Immature natural killer cell (primary cell): ENCODE measurements at regions not wholly inside any gene's neighbourhood (a gene's known extent, or its start where the extent isn't known, plus 50 kb on each side); places are given as distances from the start of the nearest gene placed in this dataset.
"Not testable (repeated sequence)": the region's sequence is repeated elsewhere in the genome, so short reads cannot be mapped to it uniquely, and the experiment has no call there.

Experiments used
- DNase-seq, 3 donors: peaks; one replicate each; pipeline ENCODE4 v3.0.0; 2022; ENCODE audit warnings: mixed read lengths in 1 of 3
- H3K27ac Mint-ChIP-seq, 6 donors: one replicate each; pipeline ENCODE4 v1.8.0; 2020; ENCODE audit warnings: mixed read lengths in 6 of 6, mild to moderate bottlenecking in 5 of 6, inconsistent platforms in 4 of 6, moderate library complexity in 3 of 6
- H3K27me3 Mint-ChIP-seq, 3 donors: one replicate each; pipeline ENCODE4 v1.8.0; 2020 to 2021; ENCODE audit warnings: low read depth in 3 of 3, mild to moderate bottlenecking in 3 of 3, mixed read lengths in 3 of 3, moderate library complexity in 3 of 3, inconsistent platforms in 1 of 3
- H3K36me3 Mint-ChIP-seq, 3 donors: one replicate each; pipeline ENCODE4 v1.8.0; 2020; ENCODE audit warnings: mixed read lengths in 3 of 3, inconsistent platforms in 2 of 3, mild to moderate bottlenecking in 2 of 3
- H3K4me1 Mint-ChIP-seq, 2 donors: one replicate each; pipeline ENCODE4 v1.8.0; 2020; ENCODE audit warnings: inconsistent platforms in 2 of 2, mild to moderate bottlenecking in 2 of 2, mixed read lengths in 2 of 2, moderate library complexity in 1 of 2
- H3K4me3 Mint-ChIP-seq, 5 donors: one replicate each; pipeline ENCODE4 v1.8.0; 2020; ENCODE audit warnings: mild to moderate bottlenecking in 5 of 5, mixed read lengths in 5 of 5, inconsistent platforms in 3 of 5, moderate library complexity in 3 of 5
- H3K9me3 Mint-ChIP-seq, 6 donors: one replicate each; pipeline ENCODE4 v1.8.0; 2020; ENCODE audit warnings: mild to moderate bottlenecking in 6 of 6, mixed read lengths in 6 of 6, inconsistent platforms in 4 of 6, moderate library complexity in 3 of 6

GRCh38 chr21:25464275-25464674 lies 143.0 kb downstream of the MRPL39 start:
- no peaks in the 10 kb centered on the region for H3K36me3 Mint-ChIP-seq
- H3K4me3 Mint-ChIP-seq, result no peak overlapping the region
- peaks cover 0 to 3% (median 0%) of the 10 kb centered on the region in 6 donors for H3K9me3 Mint-ChIP-seq
- peaks cover 0 to 3% (median 0%) of the 10 kb centered on the region in 3 donors for H3K27me3 Mint-ChIP-seq
- no peaks in the 10 kb centered on the region for H3K4me1 Mint-ChIP-seq
- no peak for DNase-seq
- no peak overlapping the region for H3K27ac Mint-ChIP-seq

- H3K9me3 Mint-ChIP-seq, result peaks cover 0 to 3% (median 0%) of the 10 kb centered on the region in 6 donors
- H3K27ac Mint-ChIP-seq, result no peak overlapping the region
- no peak for DNase-seq
- no peaks in the 10 kb centered on the region for H3K36me3 Mint-ChIP-seq
- peaks cover 0 to 3% (median 0%) of the 10 kb centered on the region in 3 donors for H3K27me3 Mint-ChIP-seq
- peaks cover under 1 to 9% of the 10 kb centered on the region in 2 donors for H3K4me1 Mint-ChIP-seq
- no peak overlapping the region for H3K4me3 Mint-ChIP-seq
Measured at GRCh38 chr21:25462517-25462971, 144.7 kb downstream of the MRPL39 start.

GRCh38 chr21:25461725-25462124 lies 145.6 kb downstream of the MRPL39 start:
- H3K9me3 Mint-ChIP-seq, result peaks cover 0 to 3% (median 0%) of the 10 kb centered on the region in 6 donors
- H3K27me3 Mint-ChIP-seq, result no peaks in the 10 kb centered on the region
- no peak for DNase-seq
- H3K4me3 Mint-ChIP-seq, result no peak overlapping the region
- no peak overlapping the region for H3K27ac Mint-ChIP-seq
- peaks cover 7 to 17% of the 10 kb centered on the region in 2 donors for H3K4me1 Mint-ChIP-seq
- H3K36me3 Mint-ChIP-seq, result no peaks in the 10 kb centered on the region

- Mint-ChIP-seq H3K9me3 (peaks cover 0 to 3% (median 0%) of the 10 kb centered on the region in 6 donors), H3K4me3 (no peak overlapping the region), H3K36me3 (no peaks in the 10 kb centered on the region), H3K27me3 (no peaks in the 10 kb centered on the region), H3K27ac (no peak overlapping the region), H3K4me1 (peaks cover 10 to 20% of the 10 kb centered on the region in 2 donors)
- no peak for DNase-seq
Measured at GRCh38 chr21:25459993-25460392, 147.3 kb downstream of the MRPL39 start.

- Mint-ChIP-seq H3K27ac (peak overlapping the region in 2 of 6 donors; percentile 8), H3K27me3 (no peaks in the 10 kb centered on the region), H3K4me1 (peaks cover 10 to 20% of the 10 kb centered on the region in 2 donors), H3K9me3 (peaks cover 0 to 3% (median 0%) of the 10 kb centered on the region in 6 donors), H3K36me3 (no peaks in the 10 kb centered on the region), H3K4me3 (no peak overlapping the region)
- no peak for DNase-seq
Measured at GRCh38 chr21:25459365-25459764, 147.9 kb downstream of the MRPL39 start.

GRCh38 chr21:25458484-25458883 lies 148.8 kb downstream of the MRPL39 start:
- DNase-seq, result no peak
- no peaks in the 10 kb centered on the region for H3K36me3 Mint-ChIP-seq
- H3K4me1 Mint-ChIP-seq, result peaks cover 10 to 20% of the 10 kb centered on the region in 2 donors
- no peaks in the 10 kb centered on the region for H3K27me3 Mint-ChIP-seq
- peaks cover 0 to 3% (median 0%) of the 10 kb centered on the region in 6 donors for H3K9me3 Mint-ChIP-seq
- peak overlapping the region in 1 of 5 donors; percentile 2 for H3K4me3 Mint-ChIP-seq
- H3K27ac Mint-ChIP-seq, result peak overlapping the region; percentile 20 to 65 (median 58)

- DNase-seq, result no peak
- H3K27ac Mint-ChIP-seq, result peak overlapping the region in 1 of 6 donors; percentile 84
- H3K9me3 Mint-ChIP-seq, result peaks cover 0 to 3% (median 0%) of the 10 kb centered on the region in 6 donors
- no peak overlapping the region for H3K4me3 Mint-ChIP-seq
- no peaks in the 10 kb centered on the region for H3K27me3 Mint-ChIP-seq
- peaks cover 10 to 20% of the 10 kb centered on the region in 2 donors for H3K4me1 Mint-ChIP-seq
- H3K36me3 Mint-ChIP-seq, result no peaks in the 10 kb centered on the region
Measured at GRCh38 chr21:25457946-25458345, 149.3 kb downstream of the MRPL39 start.

- Mint-ChIP-seq H3K4me1 (peaks cover 10 to 20% of the 10 kb centered on the region in 2 donors), H3K36me3 (no peaks in the 10 kb centered on the region), H3K27ac (peak overlapping the region; percentile 84 to 94 (median 91)), H3K9me3 (peaks cover 0 to 3% (median 0%) of the 10 kb centered on the region in 6 donors), H3K27me3 (no peaks in the 10 kb centered on the region), H3K4me3 (peak overlapping the region; percentile 71 to 83 (median 80))
- peak; percentile 40 to 52 (median 51) for DNase-seq
Measured at GRCh38 chr21:25457411-25457810, 149.9 kb downstream of the MRPL39 start.

- peaks cover 0 to 3% (median 0%) of the 10 kb centered on the region in 6 donors for H3K9me3 Mint-ChIP-seq
- no peaks in the 10 kb centered on the region for H3K36me3 Mint-ChIP-seq
Measured at GRCh38 chr21:25456672-25457071, 150.6 kb downstream of the MRPL39 start.

GRCh38 chr21:25453524-25453923 lies 153.8 kb downstream of the MRPL39 start:
- no peaks in the 10 kb centered on the region for H3K36me3 Mint-ChIP-seq
- H3K27ac Mint-ChIP-seq, result no peak overlapping the region
- no peak overlapping the region for H3K4me3 Mint-ChIP-seq
- no peak for DNase-seq
- no peaks in the 10 kb centered on the region for H3K27me3 Mint-ChIP-seq
- H3K9me3 Mint-ChIP-seq, result no peaks in the 10 kb centered on the region
- H3K4me1 Mint-ChIP-seq, result peaks cover 10 to 16% of the 10 kb centered on the region in 2 donors

More at GRCh38 chr21:25456672-25457071, 150.6 kb downstream of the MRPL39 start:
- no peak for DNase-seq
- Mint-ChIP-seq H3K27ac (peak overlapping the region; percentile 34 to 84 (median 77)), H3K4me3 (peak overlapping the region in 1 of 5 donors; percentile 56), H3K4me1 (peaks cover 10 to 20% of the 10 kb centered on the region in 2 donors), H3K27me3 (no peaks in the 10 kb centered on the region)

- H3K9me3 Mint-ChIP-seq, result no peaks in the 10 kb centered on the region
- no peak for DNase-seq
- H3K27ac Mint-ChIP-seq, result no peak overlapping the region
- H3K36me3 Mint-ChIP-seq, result no peaks in the 10 kb centered on the region
- no peaks in the 10 kb centered on the region for H3K4me1 Mint-ChIP-seq
- no peak overlapping the region for H3K4me3 Mint-ChIP-seq
- no peaks in the 10 kb centered on the region for H3K27me3 Mint-ChIP-seq
Measured at GRCh38 chr21:25449950-25450349, 157.3 kb downstream of the MRPL39 start.

- DNase-seq, result no peak
Measured at GRCh38 chr21:25441835-25442234, 165.4 kb downstream of the MRPL39 start.

GRCh38 chr21:25437465-25437864 lies 169.8 kb downstream of the MRPL39 start:
- H3K4me1 Mint-ChIP-seq, H3K27ac Mint-ChIP-seq, H3K9me3 Mint-ChIP-seq, H3K27me3 Mint-ChIP-seq, H3K36me3 Mint-ChIP-seq, DNase-seq, H3K4me3 Mint-ChIP-seq: not testable (repeated sequence)

More at GRCh38 chr21:25441835-25442234, 165.4 kb downstream of the MRPL39 start:
- Mint-ChIP-seq H3K36me3 (no peaks in the 10 kb centered on the region), H3K4me3 (no peak overlapping the region), H3K27me3 (peaks cover 0 to 1% (median 0%) of the 10 kb centered on the region in 3 donors), H3K4me1 (no peaks in the 10 kb centered on the region), H3K9me3 (peaks cover 0 to 1% (median 0%) of the 10 kb centered on the region in 6 donors), H3K27ac (no peak overlapping the region)

- Mint-ChIP-seq H3K4me1 (no peaks in the 10 kb centered on the region), H3K36me3 (peaks cover 0 to 3% (median 0%) of the 10 kb centered on the region in 3 donors), H3K27ac (no peak overlapping the region), H3K27me3 (peaks cover 1 to 3% (median 1%) of the 10 kb centered on the region in 3 donors), H3K9me3 (peaks cover 0 to 1% (median 0%) of the 10 kb centered on the region in 6 donors), H3K4me3 (no peak overlapping the region)
- no peak for DNase-seq
Measured at GRCh38 chr21:25428537-25428936, 178.7 kb downstream of the MRPL39 start.

GRCh38 chr21:25427828-25428227 lies 179.5 kb downstream of the MRPL39 start:
- H3K4me1 Mint-ChIP-seq, result no peaks in the 10 kb centered on the region
- H3K27me3 Mint-ChIP-seq, result peaks cover 1 to 3% (median 1%) of the 10 kb centered on the region in 3 donors
- H3K27ac Mint-ChIP-seq, result no peak overlapping the region
- H3K36me3 Mint-ChIP-seq, result peaks cover 0 to 3% (median 0%) of the 10 kb centered on the region in 3 donors
- H3K9me3 Mint-ChIP-seq, result peaks cover 0 to 1% (median 0%) of the 10 kb centered on the region in 6 donors
- no peak for DNase-seq
- H3K4me3 Mint-ChIP-seq, result no peak overlapping the region
